ENCODE measurements at regions not wholly inside any gene's neighbourhood (a gene's known extent, or its start where the extent isn't known, plus 50 kb on each side); places are given as distances from the start of the nearest gene placed in this dataset.

DNA sequence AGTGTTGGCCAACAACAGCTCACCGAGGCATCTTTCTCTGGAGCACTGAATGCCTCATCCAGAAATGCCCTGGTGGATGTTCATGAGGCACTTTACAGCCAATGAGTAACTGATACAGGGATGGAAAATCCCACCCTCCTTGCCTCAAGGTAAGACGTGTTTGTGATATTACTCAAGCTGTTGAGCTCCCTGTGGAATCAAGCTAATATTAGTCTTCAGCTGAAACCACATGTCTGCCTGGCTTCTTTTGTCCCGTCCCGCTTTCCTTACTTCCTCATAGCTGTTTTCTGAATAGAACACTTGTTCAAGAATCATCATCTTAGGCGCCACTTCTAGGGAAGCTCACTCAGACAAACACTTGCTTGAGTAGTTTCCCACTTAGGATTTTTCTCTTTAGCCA is 422.4 kb downstream of the INHBA start:
- Histone ChIP-seq H3K4me2 (ENCODE audit: low read depth, low read length, poor library complexity, severe bottlenecking) (no peak overlapping the region), H3K27ac (ENCODE audit: low read depth, low read length) (no peak overlapping the region), H3K27me3 (ENCODE audit: low read length) (no peaks in the 10 kb centered on the region), H3K9me3 (ENCODE audit: insufficient read depth, low read length) (no peaks in the 10 kb centered on the region), H3K4me3 (ENCODE audit: insufficient read depth, low read length, poor library complexity, severe bottlenecking) (no peak overlapping the region), H2AFZ (ENCODE audit: low read depth, low read length, severe bottlenecking) (no peak overlapping the region), H3K36me3 (ENCODE audit: low read length) (no peaks in the 10 kb centered on the region), H3K9ac (ENCODE audit: low read length) (no peak overlapping the region), H3F3A (ENCODE audit: insufficient read depth) (no peaks in the 10 kb centered on the region), H3K9me2 (replicated peaks; ENCODE audit: insufficient read depth, low read length) (no peaks in the 10 kb centered on the region), H4K20me1 (ENCODE audit: low read depth, low read length) (no peaks in the 10 kb centered on the region), H3K79me2 (ENCODE audit: insufficient read depth, low read length) (no peaks in the 10 kb centered on the region)
- TF ChIP-seq CTCF (IDR thresholded peaks at IDR 0.05; ENCODE audit: insufficient read depth, low read length, poor library complexity, severe bottlenecking), result no peak
- no peak for TF ChIP-seq EZH2phosphoT487 (conservative IDR thresholded peaks at IDR 0.05; ENCODE audit: low read length)

GRCh38 chr7:41277561-41277960 is 425.3 kb downstream of the INHBA start:
- Histone ChIP-seq H3F3A (ENCODE audit: insufficient read depth) (no peaks in the 10 kb centered on the region), H4K20me1 (ENCODE audit: low read depth, low read length) (no peaks in the 10 kb centered on the region), H3K9me2 (replicated peaks; ENCODE audit: insufficient read depth, low read length) (no peaks in the 10 kb centered on the region), H3K27me3 (ENCODE audit: low read length) (no peaks in the 10 kb centered on the region), H3K36me3 (ENCODE audit: low read length) (no peaks in the 10 kb centered on the region), H3K4me2 (ENCODE audit: low read depth, low read length, poor library complexity, severe bottlenecking) (no peak overlapping the region), H2AFZ (ENCODE audit: low read depth, low read length, severe bottlenecking) (no peak overlapping the region), H3K79me2 (ENCODE audit: insufficient read depth, low read length) (no peaks in the 10 kb centered on the region), H3K4me3 (ENCODE audit: insufficient read depth, low read length, poor library complexity, severe bottlenecking) (no peak overlapping the region), H3K27ac (ENCODE audit: low read depth, low read length) (no peak overlapping the region), H3K9ac (ENCODE audit: low read length) (no peak overlapping the region), H3K9me3 (ENCODE audit: insufficient read depth, low read length) (no peaks in the 10 kb centered on the region)
- TF ChIP-seq EZH2phosphoT487 (conservative IDR thresholded peaks at IDR 0.05; ENCODE audit: low read length) (no peak), CTCF (IDR thresholded peaks at IDR 0.05; ENCODE audit: insufficient read depth, low read length, poor library complexity, severe bottlenecking) (no peak)

DNA sequence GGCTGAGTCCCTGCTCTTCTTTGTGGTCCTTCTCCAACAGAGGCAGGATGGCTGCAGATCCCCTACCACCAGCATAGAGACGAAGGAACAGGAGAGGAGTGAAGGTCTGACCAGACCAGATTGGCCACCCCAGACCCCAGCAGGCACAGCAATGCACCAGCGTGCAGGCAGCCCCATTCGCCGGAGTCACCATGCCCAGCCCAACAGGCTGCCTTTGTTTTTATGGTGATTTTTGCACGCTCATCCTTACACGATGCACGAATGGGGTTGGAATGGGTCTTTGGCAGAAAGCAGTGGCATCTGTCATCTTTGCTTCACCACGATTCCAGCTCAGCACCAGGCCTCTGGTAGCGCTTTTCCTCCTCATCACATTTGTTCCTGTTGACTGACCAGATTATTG is 427.6 kb downstream of the INHBA start:
- no peaks in the 10 kb centered on the region for H3K9me2 ChIP-seq (replicated peaks; ENCODE audit: insufficient read depth, low read length)
- no peaks in the 10 kb centered on the region for H4K20me1 ChIP-seq (ENCODE audit: low read depth, low read length)
- H3K4me3 ChIP-seq (ENCODE audit: insufficient read depth, low read length, poor library complexity, severe bottlenecking), result no peak overlapping the region
- H2AFZ ChIP-seq (ENCODE audit: low read depth, low read length, severe bottlenecking), result no peak overlapping the region
- TF ChIP-seq CTCF (IDR thresholded peaks at IDR 0.05; ENCODE audit: insufficient read depth, low read length, poor library complexity, severe bottlenecking) (no peak), EZH2phosphoT487 (conservative IDR thresholded peaks at IDR 0.05; ENCODE audit: low read length) (no peak)
- no peaks in the 10 kb centered on the region for H3K27me3 ChIP-seq (ENCODE audit: low read length)
- H3K36me3 ChIP-seq (ENCODE audit: low read length), result no peaks in the 10 kb centered on the region
- H3K79me2 ChIP-seq (ENCODE audit: insufficient read depth, low read length), result no peaks in the 10 kb centered on the region
- no peak overlapping the region for H3K4me2 ChIP-seq (ENCODE audit: low read depth, low read length, poor library complexity, severe bottlenecking)
- no peak overlapping the region for H3K27ac ChIP-seq (ENCODE audit: low read depth, low read length)
- no peaks in the 10 kb centered on the region for H3F3A ChIP-seq (ENCODE audit: insufficient read depth)
- H3K9me3 ChIP-seq (ENCODE audit: insufficient read depth, low read length), result no peaks in the 10 kb centered on the region
- no peak overlapping the region for H3K9ac ChIP-seq (ENCODE audit: low read length)

- H3K79me2 ChIP-seq (ENCODE audit: insufficient read depth, low read length), result no peaks in the 10 kb centered on the region
- H3F3A ChIP-seq (ENCODE audit: insufficient read depth), result no peaks in the 10 kb centered on the region
- H3K9ac ChIP-seq (ENCODE audit: low read length), result no peak overlapping the region
- H3K4me3 ChIP-seq (ENCODE audit: insufficient read depth, low read length, poor library complexity, severe bottlenecking), result no peak overlapping the region
- no peaks in the 10 kb centered on the region for H3K9me2 ChIP-seq (replicated peaks; ENCODE audit: insufficient read depth, low read length)
- H3K27me3 ChIP-seq (ENCODE audit: low read length), result no peaks in the 10 kb centered on the region
- H3K36me3 ChIP-seq (ENCODE audit: low read length), result no peaks in the 10 kb centered on the region
- no peak overlapping the region for H2AFZ ChIP-seq (ENCODE audit: low read depth, low read length, severe bottlenecking)
- TF ChIP-seq CTCF (IDR thresholded peaks at IDR 0.05; ENCODE audit: insufficient read depth, low read length, poor library complexity, severe bottlenecking), result no peak
- TF ChIP-seq EZH2phosphoT487 (conservative IDR thresholded peaks at IDR 0.05; ENCODE audit: low read length), result no peak
- no peak overlapping the region for H3K4me2 ChIP-seq (ENCODE audit: low read depth, low read length, poor library complexity, severe bottlenecking)
- no peak overlapping the region for H3K27ac ChIP-seq (ENCODE audit: low read depth, low read length)
- H3K9me3 ChIP-seq (ENCODE audit: insufficient read depth, low read length), result no peaks in the 10 kb centered on the region
- H4K20me1 ChIP-seq (ENCODE audit: low read depth, low read length), result no peaks in the 10 kb centered on the region
Measured at GRCh38 chr7:41274179-41274578, 428.7 kb downstream of the INHBA start.

Data from SU-DHL-6 (cell line).